HepG2 (cell line): ENCODE measurements at regions not wholly inside any gene's neighbourhood (a gene's known extent, or its start where the extent isn't known, plus 50 kb on each side); places are given as distances from the start of the nearest gene placed in this dataset.

Experiments
- CTCF ChIP-seq: sonication (generic); formaldehyde crosslinking; IDR thresholded peaks from 2 replicates; pipeline ENCODE4 v1.5.0; 2020; ENCODE audit warnings: mild to moderate bottlenecking, missing genetic modification reagents, moderate library complexity
- FIP1L1 ChIP-seq: fragments of 200-400 bp; formaldehyde crosslinking; IDR thresholded peaks from 2 replicates; pipeline ENCODE4 v1.6.1; 2018; ENCODE audit warnings: low read depth, mild to moderate bottlenecking, low read length, moderate library complexity, borderline replicate concordance; ENCODE audit not compliant: insufficient read depth
- FOXK2 ChIP-seq: fragments of 450-650 bp; IDR thresholded peaks from 2 replicates; pipeline ENCODE4 v1.6.1; 2016
- IKZF4 ChIP-seq: sonication (generic); formaldehyde crosslinking; IDR thresholded peaks from 2 replicates; pipeline ENCODE4 v1.5.1; 2020; ENCODE audit warnings: borderline replicate concordance, mild to moderate bottlenecking, low read depth, missing genetic modification reagents; ENCODE audit errors: not compliant biosample characterization
- KDM3A ChIP-seq: IDR thresholded peaks from 2 replicates; pipeline ENCODE4 v1.6.1; 2018; ENCODE audit warnings: low read depth, missing compliant biosample characterization
- ZBTB49 ChIP-seq: sonication (generic); formaldehyde crosslinking; IDR thresholded peaks from 2 replicates; pipeline ENCODE4 v1.4.0; 2020; ENCODE audit warnings: missing genetic modification reagents, borderline replicate concordance
- ZBTB7A ChIP-seq: sonication (generic); formaldehyde crosslinking; IDR thresholded peaks from 2 replicates; pipeline ENCODE4 v1.8.0; 2022; ENCODE audit warnings: mild to moderate bottlenecking, missing genetic modification reagents
- ZSCAN5A ChIP-seq: sonication (generic); formaldehyde crosslinking; IDR thresholded peaks from 2 replicates; pipeline ENCODE4 v1.8.0; 2022; ENCODE audit warnings: mild to moderate bottlenecking, missing genetic modification reagents, borderline replicate concordance

- no peak for TF ChIP-seq ZSCAN5A (CRISPR knock-in tag)
- no peak for TF ChIP-seq ZBTB7A (CRISPR knock-in tag)
- TF ChIP-seq KDM3A (CRISPR knock-in tag) = no peak
- no peak for TF ChIP-seq FOXK2
- TF ChIP-seq FIP1L1 = no peak
- no peak for TF ChIP-seq ZBTB49
- no peak for TF ChIP-seq CTCF
- no peak for TF ChIP-seq IKZF4 (CRISPR knock-in tag)
These were observed 145.9 kb upstream of the CDH6 start for GRCh38 chr5:31047621-31048020.
